ENCODE measurements at regions not wholly inside any gene's neighbourhood (a gene's known extent, or its start where the extent isn't known, plus 50 kb on each side); places are given as distances from the start of the nearest gene placed in this dataset.

DNA sequence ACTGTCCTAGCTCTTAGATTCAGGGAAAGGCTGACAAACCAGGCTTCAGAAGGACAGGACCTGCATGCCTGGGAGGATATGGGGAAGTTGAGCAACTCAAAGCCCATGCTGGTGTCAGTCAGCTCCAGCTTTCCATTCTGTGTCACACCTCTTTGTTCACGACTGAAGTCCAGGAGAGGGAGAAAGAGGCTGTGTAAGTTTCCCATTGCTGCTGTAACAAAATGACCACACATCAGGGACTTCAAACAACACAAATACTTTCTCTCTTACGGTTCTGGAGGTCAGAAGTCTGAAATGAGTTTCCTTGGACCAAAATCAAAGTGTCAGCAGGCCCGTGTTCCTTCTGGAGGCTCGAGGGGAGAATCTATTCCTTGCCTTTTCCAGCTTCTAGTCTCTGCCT, 50.6 kb upstream of the STX18 start:
- dilution Hi-C loops (cut with MboI; ENCODE audit: extremely low pct_ligation_motif_present, low sequenced_read_pairs) = no loop called here
- Histone ChIP-seq H3K4me2 (ENCODE audit: control insufficient read depth, extremely low read depth, insufficient read depth, low read depth, low read length) (no peak overlapping the region), H3K4me3 (ENCODE audit: control insufficient read depth in 2 of 3, extremely low read depth in 1 of 3, insufficient read depth in 2 of 3, low read depth in 1 of 3, low read length in 3 of 3) (no peak overlapping the region), H3K27me3 (ENCODE audit: control insufficient read depth, extremely low read depth, insufficient read depth, low read length) (no peaks in the 10 kb centered on the region), H3K9me3 (ENCODE audit: control insufficient read depth, low read depth, low read length) (peaks cover 5% of the 10 kb centered on the region), H4K20me1 (ENCODE audit: control insufficient read depth, extremely low read depth, insufficient read depth, low read length) (no peaks in the 10 kb centered on the region), H3K79me2 (ENCODE audit: control insufficient read depth, insufficient read depth, low read length) (no peaks in the 10 kb centered on the region), H3K36me3 (ENCODE audit: control insufficient read depth in 2 of 2, extremely low read depth in 1 of 2, insufficient read depth in 2 of 2, low read length in 2 of 2) (no peaks in the 10 kb centered on the region), H3K9ac (ENCODE audit: control insufficient read depth, extremely low read depth, insufficient read depth, low read length) (no peak overlapping the region), H3K9me1 (ENCODE audit: control insufficient read depth, extremely low read depth, insufficient read depth, low read length) (no peaks in the 10 kb centered on the region), H3K27ac (ENCODE audit: control insufficient read depth, insufficient read depth, low read length) (no peak overlapping the region), H3K4me1 (ENCODE audit: control insufficient read depth, extremely low read depth, insufficient read depth, low read length) (no peaks in the 10 kb centered on the region), H2AFZ (ENCODE audit: control insufficient read depth, low read length) (no peak overlapping the region)
- DNase-seq (ENCODE audit: low read depth, low spot score) (no peak), FAIRE-seq (no peak)
- TF ChIP-seq, protein P1, sequence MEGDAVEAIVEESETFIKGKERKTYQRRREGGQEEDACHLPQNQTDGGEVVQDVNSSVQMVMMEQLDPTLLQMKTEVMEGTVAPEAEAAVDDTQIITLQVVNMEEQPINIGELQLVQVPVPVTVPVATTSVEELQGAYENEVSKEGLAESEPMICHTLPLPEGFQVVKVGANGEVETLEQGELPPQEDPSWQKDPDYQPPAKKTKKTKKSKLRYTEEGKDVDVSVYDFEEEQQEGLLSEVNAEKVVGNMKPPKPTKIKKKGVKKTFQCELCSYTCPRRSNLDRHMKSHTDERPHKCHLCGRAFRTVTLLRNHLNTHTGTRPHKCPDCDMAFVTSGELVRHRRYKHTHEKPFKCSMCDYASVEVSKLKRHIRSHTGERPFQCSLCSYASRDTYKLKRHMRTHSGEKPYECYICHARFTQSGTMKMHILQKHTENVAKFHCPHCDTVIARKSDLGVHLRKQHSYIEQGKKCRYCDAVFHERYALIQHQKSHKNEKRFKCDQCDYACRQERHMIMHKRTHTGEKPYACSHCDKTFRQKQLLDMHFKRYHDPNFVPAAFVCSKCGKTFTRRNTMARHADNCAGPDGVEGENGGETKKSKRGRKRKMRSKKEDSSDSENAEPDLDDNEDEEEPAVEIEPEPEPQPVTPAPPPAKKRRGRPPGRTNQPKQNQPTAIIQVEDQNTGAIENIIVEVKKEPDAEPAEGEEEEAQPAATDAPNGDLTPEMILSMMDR (optimal IDR thresholded peaks at IDR 0.05 in 1 of 3, IDR thresholded peaks at IDR 0.05 in 1 of 3, conservative IDR thresholded peaks at IDR 0.05 in 1 of 3; ENCODE audit: extremely low read depth in 1 of 3, insufficient read depth in 2 of 3, low read length in 3 of 3) = no peak
- TF ChIP-seq EZH2 (IDR thresholded peaks at IDR 0.05; ENCODE audit: low read length) = no peak
